GM12892 (cell line): ENCODE measurements at regions not wholly inside any gene's neighbourhood (a gene's known extent, or its start where the extent isn't known, plus 50 kb on each side); places are given as distances from the start of the nearest gene placed in this dataset.

Experiments
- POLR2A ChIP-seq: IDR thresholded peaks from 2 replicates; pipeline ENCODE4 v1.6.1; 2011; ENCODE audit warnings: low read depth, low read length, control low read depth
- POLR2AphosphoS5 ChIP-seq: IDR thresholded peaks from 2 replicates; pipeline ENCODE4 v1.6.1; 2011; ENCODE audit warnings: low read depth, low read length, control low read depth
- TAF1 ChIP-seq: IDR thresholded peaks from 2 replicates; pipeline ENCODE4 v1.6.1; 2011; ENCODE audit warnings: low read depth, mild to moderate bottlenecking, control low read depth, low read length, borderline replicate concordance

DNA sequence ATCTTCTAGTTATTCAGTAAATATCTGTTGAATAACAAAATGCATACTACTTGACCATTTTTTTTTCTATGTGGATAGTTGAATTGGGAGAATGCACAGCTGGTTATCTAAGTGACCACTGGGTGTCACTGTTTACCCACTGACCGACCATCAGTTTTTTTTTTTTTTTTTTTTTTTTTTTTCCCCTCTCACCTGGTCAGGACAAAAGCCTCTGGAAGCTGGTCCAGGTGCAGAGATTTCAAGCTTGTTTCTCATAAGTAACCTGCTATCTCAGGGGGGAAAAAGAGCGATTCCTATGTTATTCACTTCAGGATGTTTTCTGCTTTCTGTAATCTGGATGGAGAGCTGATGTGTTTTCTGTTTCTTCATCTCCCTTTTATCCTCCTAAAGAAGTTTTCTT, 256.0 kb downstream of the DCDC2C start:
- TF ChIP-seq POLR2A, result no peak
- no peak for TF ChIP-seq TAF1
- no peak for TF ChIP-seq POLR2AphosphoS5
